Mesothelial cell of epicardium (in vitro differentiated cells): ENCODE measurements at regions not wholly inside any gene's neighbourhood (a gene's known extent, or its start where the extent isn't known, plus 50 kb on each side); places are given as distances from the start of the nearest gene placed in this dataset.

Experiments used
- DNase-seq, 2 experiments: peaks; one replicate each; pipeline ENCODE4 v3.0.0; 2021; ENCODE audit warnings: low spot score in 2 of 2; ENCODE audit not compliant: unreplicated experiment in 2 of 2
- H3K27ac Mint-ChIP-seq: 2 replicates; pipeline ENCODE4 v1.8.0; 2021; ENCODE audit warnings: mixed read lengths
- H3K27me3 Mint-ChIP-seq: 2 replicates; pipeline ENCODE4 v1.8.0; 2021; ENCODE audit warnings: low read depth, mixed read lengths
- H3K36me3 Mint-ChIP-seq: 2 replicates; pipeline ENCODE4 v1.8.0; 2021; ENCODE audit warnings: mixed read lengths
- H3K4me1 Mint-ChIP-seq: 2 replicates; pipeline ENCODE4 v1.8.0; 2021; ENCODE audit warnings: mixed read lengths
- H3K4me3 Mint-ChIP-seq: 2 replicates; pipeline ENCODE4 v1.8.0; 2021; ENCODE audit warnings: mild to moderate bottlenecking, moderate library complexity, mixed read lengths
- H3K9me3 Mint-ChIP-seq: 2 replicates; pipeline ENCODE4 v1.8.0; 2021; ENCODE audit warnings: mixed read lengths
- TF ChIP-seq, protein P1 (sequence below): fragments of 200-600 bp; sonication (generic); IDR thresholded peaks from one replicate; pipeline ENCODE4 v1.5.0; 2021; ENCODE audit warnings: antibody characterized with exemption; ENCODE audit not compliant: unreplicated experiment

DNA sequence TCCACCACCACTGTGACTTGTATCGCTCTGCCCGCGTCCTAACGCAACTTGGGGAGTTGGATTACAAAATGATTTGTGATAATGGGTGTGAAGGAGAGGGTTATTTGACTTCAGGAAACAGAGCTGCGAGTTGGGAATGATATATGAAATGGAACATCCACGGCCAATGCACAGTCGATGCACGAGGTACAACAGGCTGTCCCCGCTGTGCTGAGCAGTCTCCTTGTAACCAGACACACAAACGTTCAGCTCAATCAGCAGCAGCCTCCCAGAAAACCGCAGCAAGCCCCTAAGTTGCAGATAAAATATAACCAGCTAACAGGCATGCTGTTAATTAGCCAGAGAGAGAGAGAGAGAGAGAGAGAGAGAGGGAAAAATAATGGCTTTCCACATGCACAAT lies 332.7 kb upstream of the MGMT start:
- H3K4me1 Mint-ChIP-seq = peaks cover 14% of the 10 kb centered on the region
- peaks cover 54% of the 10 kb centered on the region for H3K27me3 Mint-ChIP-seq
- no peak overlapping the region for H3K27ac Mint-ChIP-seq
- no peaks in the 10 kb centered on the region for H3K9me3 Mint-ChIP-seq
- H3K36me3 Mint-ChIP-seq = no peaks in the 10 kb centered on the region
- no peak for DNase-seq
- TF ChIP-seq, protein P1, sequence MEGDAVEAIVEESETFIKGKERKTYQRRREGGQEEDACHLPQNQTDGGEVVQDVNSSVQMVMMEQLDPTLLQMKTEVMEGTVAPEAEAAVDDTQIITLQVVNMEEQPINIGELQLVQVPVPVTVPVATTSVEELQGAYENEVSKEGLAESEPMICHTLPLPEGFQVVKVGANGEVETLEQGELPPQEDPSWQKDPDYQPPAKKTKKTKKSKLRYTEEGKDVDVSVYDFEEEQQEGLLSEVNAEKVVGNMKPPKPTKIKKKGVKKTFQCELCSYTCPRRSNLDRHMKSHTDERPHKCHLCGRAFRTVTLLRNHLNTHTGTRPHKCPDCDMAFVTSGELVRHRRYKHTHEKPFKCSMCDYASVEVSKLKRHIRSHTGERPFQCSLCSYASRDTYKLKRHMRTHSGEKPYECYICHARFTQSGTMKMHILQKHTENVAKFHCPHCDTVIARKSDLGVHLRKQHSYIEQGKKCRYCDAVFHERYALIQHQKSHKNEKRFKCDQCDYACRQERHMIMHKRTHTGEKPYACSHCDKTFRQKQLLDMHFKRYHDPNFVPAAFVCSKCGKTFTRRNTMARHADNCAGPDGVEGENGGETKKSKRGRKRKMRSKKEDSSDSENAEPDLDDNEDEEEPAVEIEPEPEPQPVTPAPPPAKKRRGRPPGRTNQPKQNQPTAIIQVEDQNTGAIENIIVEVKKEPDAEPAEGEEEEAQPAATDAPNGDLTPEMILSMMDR = no peak
- no peak overlapping the region for H3K4me3 Mint-ChIP-seq

DNA sequence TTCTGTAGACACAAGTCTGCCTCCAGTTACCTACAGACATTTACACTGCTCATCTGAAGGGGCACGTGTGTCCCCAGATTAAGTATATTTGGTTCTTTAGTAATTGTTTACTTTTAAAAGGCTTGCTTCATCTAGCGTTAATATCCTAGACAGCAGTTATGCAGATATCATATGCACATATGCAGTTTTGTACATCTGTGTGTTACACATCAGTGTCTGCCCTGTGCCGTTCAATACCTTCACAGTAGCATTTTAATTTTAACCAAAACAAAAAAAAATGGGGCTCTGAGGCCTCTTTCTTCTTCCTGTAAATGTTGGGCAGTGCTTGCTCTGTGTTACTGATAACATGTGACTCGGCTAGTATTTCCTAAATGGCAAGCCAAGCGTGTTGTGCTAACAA lies 331.4 kb upstream of the MGMT start:
- no peak for DNase-seq
- no peak overlapping the region for H3K4me3 Mint-ChIP-seq
- H3K27me3 Mint-ChIP-seq = peaks cover 52% of the 10 kb centered on the region
- H3K4me1 Mint-ChIP-seq = peaks cover 14% of the 10 kb centered on the region
- no peak overlapping the region for H3K27ac Mint-ChIP-seq
- no peaks in the 10 kb centered on the region for H3K9me3 Mint-ChIP-seq
- TF ChIP-seq, protein P1 = no peak
- H3K36me3 Mint-ChIP-seq = no peaks in the 10 kb centered on the region

DNA sequence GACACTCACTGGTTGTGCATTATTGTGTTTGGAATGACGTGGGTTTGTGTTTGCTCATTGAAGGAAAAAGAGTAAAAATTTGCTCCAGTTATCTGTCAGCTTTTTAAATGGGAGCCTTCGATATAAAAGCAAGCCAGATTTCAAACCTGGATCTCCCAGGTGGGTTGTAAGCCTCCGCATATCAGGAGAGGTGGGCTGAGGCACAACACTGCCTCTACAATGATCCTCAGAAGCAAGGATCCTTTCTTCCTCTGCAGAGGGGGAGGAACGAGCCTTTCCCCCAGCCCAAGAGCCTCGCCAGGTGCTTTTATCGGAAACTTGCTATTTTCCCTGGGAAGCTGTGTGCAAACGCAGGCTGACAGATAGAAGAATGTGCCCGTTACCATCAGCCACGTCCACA lies 331.0 kb upstream of the MGMT start:
- Mint-ChIP-seq H3K27ac (no peak overlapping the region), H3K27me3 (peaks cover 48% of the 10 kb centered on the region), H3K4me3 (no peak overlapping the region), H3K36me3 (no peaks in the 10 kb centered on the region), H3K9me3 (no peaks in the 10 kb centered on the region), H3K4me1 (peaks cover 14% of the 10 kb centered on the region)
- DNase-seq = no peak
- TF ChIP-seq, protein P1 = no peak

DNA sequence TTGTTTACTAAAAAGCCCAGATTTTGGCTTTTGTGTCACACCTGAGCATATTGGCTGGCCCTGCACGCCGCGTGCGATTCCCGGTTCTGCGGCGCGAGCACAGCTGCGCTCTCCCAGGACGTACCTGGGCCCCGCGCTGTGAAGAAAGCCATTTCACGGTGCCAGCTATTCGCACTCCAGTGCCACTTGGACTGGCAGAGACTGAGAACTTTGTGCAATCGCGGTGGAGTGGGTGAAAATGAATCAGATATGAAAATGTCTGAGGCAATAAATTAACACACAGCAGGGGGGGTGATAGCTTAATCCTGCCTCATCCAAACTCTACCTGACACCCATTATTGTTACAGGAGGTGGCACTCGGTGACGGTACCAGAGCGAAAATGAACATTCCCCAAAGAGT lies 330.1 kb upstream of the MGMT start:
- Mint-ChIP-seq H3K36me3 (no peaks in the 10 kb centered on the region), H3K4me1 (peaks cover 21% of the 10 kb centered on the region), H3K27me3 (peaks cover 42% of the 10 kb centered on the region), H3K27ac (no peak overlapping the region), H3K4me3 (no peak overlapping the region), H3K9me3 (no peaks in the 10 kb centered on the region)
- no peak for DNase-seq
- TF ChIP-seq, protein P1 = no peak

DNA sequence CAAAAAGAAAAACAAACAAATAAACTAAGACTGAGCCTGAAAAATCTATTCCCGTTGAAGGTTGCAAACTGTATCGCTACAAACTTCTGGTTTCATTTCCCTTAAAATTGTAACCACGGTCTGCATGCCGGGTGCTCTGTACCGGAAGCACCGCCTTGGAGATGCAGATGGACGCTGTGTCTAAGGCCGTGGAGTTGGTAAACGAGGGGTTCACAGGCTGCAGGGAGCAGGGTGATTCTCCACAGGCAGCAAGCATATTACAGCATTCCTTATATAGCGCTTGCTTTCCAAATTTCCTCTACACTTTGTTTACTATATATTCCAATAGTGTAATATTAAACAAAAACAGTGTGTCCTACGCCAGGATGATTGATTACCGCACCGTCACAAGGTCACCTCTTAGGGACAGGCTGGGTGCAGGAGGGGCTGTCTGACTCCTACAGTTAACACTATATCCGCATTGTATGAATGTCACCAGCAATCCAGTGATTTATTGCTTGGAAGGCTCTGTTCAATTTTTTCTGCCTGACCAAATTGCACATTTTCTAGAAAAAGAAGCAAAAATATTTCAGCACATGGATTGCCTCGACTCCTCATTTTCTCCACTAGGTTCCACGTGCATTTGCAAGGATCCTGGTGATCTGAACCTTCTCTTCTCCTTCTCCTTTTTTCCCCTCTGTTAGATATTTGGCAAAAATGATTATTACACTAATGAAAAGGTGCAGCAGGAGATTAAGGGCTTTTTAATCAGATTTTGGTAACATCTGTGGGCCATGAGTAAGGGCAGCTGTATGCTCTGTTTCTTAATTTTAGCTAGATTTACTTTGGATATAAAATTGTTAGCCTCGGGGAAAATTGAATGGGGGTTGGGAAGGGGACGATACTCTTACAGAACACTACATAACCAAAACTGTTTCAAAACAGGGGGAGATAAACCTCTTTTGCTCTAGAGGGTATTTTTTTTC lies 325.8 kb upstream of the MGMT start:
- Mint-ChIP-seq H3K27me3 (peaks cover 33% of the 10 kb centered on the region), H3K36me3 (no peaks in the 10 kb centered on the region)
- TF ChIP-seq, protein P1 = no peak

More for the DNA sequence above, 325.8 kb upstream of the MGMT start:
- H3K4me3 Mint-ChIP-seq = no peak overlapping the region
- DNase-seq = no peak
- H3K9me3 Mint-ChIP-seq = no peaks in the 10 kb centered on the region
- peaks cover 8% of the 10 kb centered on the region for H3K4me1 Mint-ChIP-seq
- no peak overlapping the region for H3K27ac Mint-ChIP-seq
